GM23248 (cell line): ENCODE measurements at regions not wholly inside any gene's neighbourhood (a gene's known extent, or its start where the extent isn't known, plus 50 kb on each side); places are given as distances from the start of the nearest gene placed in this dataset.

Experiments used
- EZH2 ChIP-seq: fragments of 200-600 bp; sonication (generic); IDR thresholded peaks from 2 replicates; pipeline ENCODE4 v1.6.1; 2018; ENCODE audit warnings: antibody characterized with exemption, mild to moderate bottlenecking; ENCODE audit not compliant: insufficient read depth, poor library complexity, severe bottlenecking
- EZH2phosphoT487 ChIP-seq: fragments of 200-600 bp; sonication (generic); IDR thresholded peaks from 2 replicates; pipeline ENCODE4 v1.6.1; 2018; ENCODE audit warnings: antibody characterized with exemption, moderate library complexity, mild to moderate bottlenecking, low read depth; ENCODE audit not compliant: insufficient read depth

- TF ChIP-seq EZH2 (no peak), EZH2phosphoT487 (no peak)
Measured at GRCh38 chr11:134565343-134565891, 153.4 kb upstream of the B3GAT1 start.
